ENCODE measurements at regions not wholly inside any gene's neighbourhood (a gene's known extent, or its start where the extent isn't known, plus 50 kb on each side); places are given as distances from the start of the nearest gene placed in this dataset.
"Not testable (repeated sequence)": the region's sequence is repeated elsewhere in the genome, so short reads cannot be mapped to it uniquely, and the experiment has no call there.

- in situ Hi-C loops (cut with HindIII; ENCODE audit: low pct_ligation_motif_present, low pct_unique_long_range_greater_than_20kb, low sequenced_read_pairs); DNase-seq: not testable (repeated sequence)
Observed at GRCh38 chr3:14272041-14272958, 93.7 kb downstream of the LSM3 start.

GRCh38 chr3:14272959-14273560 is 94.4 kb downstream of the LSM3 start:
- DNase-seq; in situ Hi-C loops (cut with HindIII; ENCODE audit: low pct_ligation_motif_present, low pct_unique_long_range_greater_than_20kb, low sequenced_read_pairs): not testable (repeated sequence)

- peak; percentile 30 for DNase-seq
- in situ Hi-C loops (cut with HindIII; ENCODE audit: low pct_ligation_motif_present, low pct_unique_long_range_greater_than_20kb, low sequenced_read_pairs), result no loop called here
Observed at GRCh38 chr3:14273901-14274611, 95.4 kb downstream of the LSM3 start.

- DNase-seq, result no peak
- in situ Hi-C loops (cut with HindIII; ENCODE audit: low pct_ligation_motif_present, low pct_unique_long_range_greater_than_20kb, low sequenced_read_pairs), result no loop called here
Observed at GRCh38 chr3:14274612-14274936, 96.0 kb downstream of the LSM3 start.

DNA sequence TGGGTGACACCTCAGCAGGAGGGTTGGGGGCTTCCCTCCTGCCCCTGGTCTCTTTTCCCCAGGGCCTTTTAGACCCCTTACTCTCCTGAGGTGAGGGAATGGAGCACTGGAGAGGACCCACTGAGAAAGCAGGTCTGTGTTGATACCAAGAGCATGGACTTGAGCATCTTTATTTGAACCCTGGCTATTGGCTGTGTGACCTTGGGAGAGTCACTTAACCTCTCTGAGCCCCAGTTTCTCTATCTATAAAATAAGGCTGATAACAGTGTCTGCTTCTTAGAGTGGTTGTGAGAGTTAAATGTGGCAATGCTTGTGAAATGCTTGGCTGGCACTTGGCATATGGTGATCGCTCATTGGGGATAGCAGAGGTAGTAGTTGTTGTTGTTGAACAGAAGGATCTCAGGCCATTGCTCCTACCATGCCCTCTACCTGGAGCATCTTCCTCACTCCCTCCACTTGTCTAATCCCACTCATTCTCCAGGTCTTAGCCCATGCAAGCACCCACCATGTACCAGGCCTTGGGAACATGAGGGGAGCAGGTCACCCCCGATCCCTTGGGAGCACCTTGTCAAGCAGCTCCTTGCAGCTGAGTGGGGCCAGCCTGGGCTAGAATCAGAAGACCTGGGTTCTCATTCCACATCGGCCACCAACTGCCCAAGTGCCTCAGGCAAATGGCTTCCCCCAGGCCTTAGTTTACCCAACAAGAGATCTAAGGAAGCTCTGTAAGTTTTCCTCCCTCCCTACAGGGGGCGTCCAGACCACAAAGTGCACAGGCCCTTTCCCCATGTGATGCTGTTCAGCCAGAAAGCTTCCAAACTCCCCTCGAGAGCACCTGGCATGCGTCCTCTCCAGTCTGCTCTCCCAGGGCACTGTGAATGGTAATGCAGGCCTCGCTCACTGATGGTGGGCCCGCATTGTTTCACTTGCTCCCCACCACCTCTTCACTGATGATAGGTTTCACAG is 96.7 kb downstream of the LSM3 start:
- in situ Hi-C loops (cut with HindIII; ENCODE audit: low pct_ligation_motif_present, low pct_unique_long_range_greater_than_20kb, low sequenced_read_pairs), result no loop called here
- peak; percentile 29 for DNase-seq

DNA sequence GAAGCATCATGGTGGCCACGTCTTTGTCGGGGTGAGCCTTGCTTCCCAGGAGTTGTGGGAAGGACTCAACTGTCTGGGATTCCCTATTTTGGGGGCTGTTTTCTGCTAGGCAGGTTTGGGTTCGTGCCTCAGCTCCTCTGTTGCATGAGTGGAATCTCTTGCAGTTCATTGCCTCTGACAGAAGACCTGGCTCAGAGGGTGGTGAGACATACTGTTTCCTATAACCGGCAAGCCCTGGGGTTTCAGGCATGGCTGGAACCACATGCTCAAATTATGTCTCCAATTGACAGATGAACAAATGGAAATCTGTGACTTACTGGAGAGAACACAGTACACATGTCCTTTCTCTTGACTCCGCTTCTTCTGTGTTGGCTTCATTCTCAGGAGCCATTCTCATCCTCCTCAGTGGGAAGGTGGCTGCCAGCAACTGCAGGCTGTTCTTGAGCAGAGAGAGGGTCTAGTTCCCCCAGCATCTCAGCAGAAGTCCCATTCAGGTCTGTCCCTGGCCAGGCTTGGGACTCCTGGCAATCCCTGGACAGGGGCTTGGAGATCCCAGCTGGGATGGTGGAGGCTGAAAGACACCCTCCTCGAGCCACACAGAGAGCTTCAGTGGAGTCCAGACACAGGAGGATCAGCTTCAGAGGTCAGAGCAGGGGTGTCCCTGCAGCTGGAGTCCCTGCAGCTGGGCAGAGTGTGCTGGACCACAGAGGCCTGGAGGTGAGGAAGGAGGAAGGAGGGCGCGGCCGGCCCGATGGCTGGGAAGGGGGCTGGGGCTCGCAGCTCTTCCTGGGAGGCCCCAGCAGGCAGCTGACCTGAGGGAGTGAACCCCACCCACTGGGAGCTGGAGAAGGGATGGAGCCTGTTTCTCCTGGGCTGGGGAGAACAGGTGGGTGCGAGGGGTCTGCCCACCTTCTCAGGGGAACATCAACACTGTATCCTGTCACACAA is 97.6 kb downstream of the LSM3 start:
- in situ Hi-C loops (cut with HindIII; ENCODE audit: low pct_ligation_motif_present, low pct_unique_long_range_greater_than_20kb, low sequenced_read_pairs), result no loop called here
- no peak for DNase-seq

DNA sequence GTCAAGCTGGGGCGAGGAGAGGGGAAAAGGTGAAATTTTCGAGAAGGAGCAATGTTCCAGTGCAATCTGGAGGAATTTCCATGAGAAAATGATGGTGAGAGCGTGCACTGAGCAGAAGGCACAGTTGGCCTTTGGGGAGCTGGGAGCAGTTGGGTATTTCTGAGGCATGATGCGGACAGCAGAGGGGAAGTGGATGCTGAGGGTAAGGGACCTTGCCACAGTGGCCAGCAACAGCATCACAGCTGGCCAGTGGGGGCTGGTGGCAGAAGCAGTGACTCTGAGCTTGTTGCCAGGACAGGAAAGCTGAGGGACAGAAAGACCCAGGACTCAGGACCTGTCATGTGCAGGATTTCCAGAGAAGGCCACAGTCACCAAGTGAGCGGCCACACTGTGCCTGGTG is 98.9 kb downstream of the LSM3 start:
- DNase-seq, result no peak
- in situ Hi-C loops (cut with HindIII; ENCODE audit: low pct_ligation_motif_present, low pct_unique_long_range_greater_than_20kb, low sequenced_read_pairs), result no loop called here

GRCh38 chr3:14278265-14278798 is 99.7 kb downstream of the LSM3 start:
- in situ Hi-C loops (cut with HindIII; ENCODE audit: low pct_ligation_motif_present, low pct_unique_long_range_greater_than_20kb, low sequenced_read_pairs), result no loop called here
- no peak for DNase-seq

DNA sequence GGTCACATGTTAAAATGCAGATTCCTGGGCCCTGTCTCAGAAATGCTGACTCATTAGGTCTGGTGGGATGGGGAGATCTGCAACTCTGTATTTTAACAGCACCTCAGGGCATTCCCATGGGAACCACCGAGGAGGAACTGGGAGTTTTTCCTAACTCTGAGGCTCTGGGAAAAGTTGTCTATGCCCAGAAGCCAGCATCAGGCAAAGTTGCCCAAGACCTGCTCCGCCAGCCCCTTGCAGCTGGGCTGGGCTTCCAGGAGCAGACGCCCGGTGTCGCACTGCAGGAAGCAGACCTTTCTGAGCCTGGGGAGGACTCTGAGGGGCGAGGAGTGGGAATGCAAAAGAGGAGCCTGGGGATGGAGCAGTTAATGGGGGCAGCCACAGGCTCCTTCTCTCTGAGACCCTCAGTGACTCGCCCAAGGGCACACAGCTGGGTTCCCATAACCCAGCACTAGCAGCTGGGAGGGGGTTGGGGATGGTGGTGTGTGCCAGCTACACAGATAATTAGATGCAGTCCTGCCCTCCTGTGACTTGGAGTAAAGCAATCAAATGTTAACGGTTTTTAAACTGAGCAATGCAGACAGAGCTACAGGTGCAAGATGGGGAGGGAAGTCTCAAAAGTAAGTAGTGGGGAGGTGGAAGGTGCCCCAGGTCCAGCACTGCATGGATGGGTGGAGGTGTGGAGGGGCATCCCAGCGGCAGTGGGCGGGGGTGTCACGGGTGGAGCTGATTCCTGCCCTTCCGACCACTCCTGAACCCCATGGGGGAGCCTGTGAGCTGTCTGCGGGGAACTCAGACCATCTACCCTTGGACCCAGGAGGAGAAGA is 100.4 kb downstream of the LSM3 start:
- in situ Hi-C loops (cut with HindIII; ENCODE audit: low pct_ligation_motif_present, low pct_unique_long_range_greater_than_20kb, low sequenced_read_pairs), result no loop called here
- no peak for DNase-seq

- no peak for DNase-seq
- in situ Hi-C loops (cut with HindIII; ENCODE audit: low pct_ligation_motif_present, low pct_unique_long_range_greater_than_20kb, low sequenced_read_pairs), result no loop called here
Observed at GRCh38 chr3:14279626-14280061, 101.0 kb downstream of the LSM3 start.

GRCh38 chr3:14280326-14280725 is 101.7 kb downstream of the LSM3 start:
- in situ Hi-C loops (cut with HindIII; ENCODE audit: low pct_ligation_motif_present, low pct_unique_long_range_greater_than_20kb, low sequenced_read_pairs), result no loop called here
- no peak for DNase-seq

DNA sequence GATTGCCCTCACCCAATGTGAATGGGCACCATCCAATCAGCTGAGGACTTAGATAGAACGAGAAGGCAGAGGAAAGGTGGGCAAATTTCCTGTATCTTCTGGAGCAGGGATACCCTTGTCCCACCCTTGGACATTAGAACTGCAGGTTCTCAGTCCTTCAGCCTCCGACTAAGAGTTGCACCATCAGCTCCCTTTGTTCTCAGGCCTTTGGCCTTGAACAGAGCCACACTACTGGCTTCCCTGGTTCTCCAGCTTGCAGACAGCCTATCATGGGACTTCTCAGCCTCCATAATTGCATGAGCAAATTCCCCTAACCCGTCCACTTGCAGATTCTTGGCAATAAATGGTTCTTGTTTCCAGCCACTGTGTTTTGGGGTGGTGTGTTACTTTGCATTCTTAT is 102.4 kb downstream of the LSM3 start:
- no peak for DNase-seq
- in situ Hi-C loops (cut with HindIII; ENCODE audit: low pct_ligation_motif_present, low pct_unique_long_range_greater_than_20kb, low sequenced_read_pairs), result no loop called here

GRCh38 chr3:14282001-14282705 is 103.5 kb downstream of the LSM3 start:
- in situ Hi-C loops (cut with HindIII; ENCODE audit: low pct_ligation_motif_present, low pct_unique_long_range_greater_than_20kb, low sequenced_read_pairs), result no loop called here
- DNase-seq, result no peak

- in situ Hi-C loops (cut with HindIII; ENCODE audit: low pct_ligation_motif_present, low pct_unique_long_range_greater_than_20kb, low sequenced_read_pairs), result no loop called here
- no peak for DNase-seq
Observed at GRCh38 chr3:14282706-14283075, 104.1 kb downstream of the LSM3 start.

DNA sequence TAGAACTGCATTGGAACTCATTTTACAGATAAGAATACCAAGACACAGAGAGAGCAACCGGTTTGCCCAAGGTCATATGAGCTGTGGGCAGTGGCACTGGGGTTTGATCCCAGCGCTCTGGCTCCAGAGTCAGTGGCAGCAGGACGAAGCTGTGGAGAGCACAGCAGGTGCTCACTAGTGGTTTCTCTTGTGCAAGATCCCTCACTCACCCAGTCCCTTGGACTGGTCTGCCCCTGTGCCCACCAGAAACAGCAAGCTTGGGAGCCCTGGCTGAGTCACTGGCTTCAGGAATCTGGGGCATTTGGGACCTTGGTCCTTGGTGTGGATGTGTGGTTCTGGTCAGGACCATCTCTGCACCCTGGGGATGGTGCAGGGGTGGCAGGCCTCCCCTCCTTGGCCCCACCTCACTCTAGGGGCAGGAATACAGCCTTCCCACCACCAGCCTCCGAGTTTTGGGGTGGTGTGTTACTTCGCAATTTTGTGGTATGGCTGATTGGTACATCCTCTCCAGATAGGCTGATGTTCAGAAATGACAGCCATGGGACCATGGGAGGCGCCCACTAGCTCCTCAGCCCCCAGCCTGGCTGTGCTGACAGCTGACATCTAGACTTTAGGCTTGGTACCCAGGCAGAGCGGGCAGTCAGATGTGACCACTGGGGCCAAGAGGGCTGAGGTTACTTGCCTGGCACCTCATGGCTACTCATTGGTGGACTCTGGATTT is 104.6 kb downstream of the LSM3 start:
- DNase-seq, result no peak
- in situ Hi-C loops (cut with HindIII; ENCODE audit: low pct_ligation_motif_present, low pct_unique_long_range_greater_than_20kb, low sequenced_read_pairs), result no loop called here
